NCI-H1436 (cell line): ENCODE measurements at regions not wholly inside any gene's neighbourhood (a gene's known extent, or its start where the extent isn't known, plus 50 kb on each side); places are given as distances from the start of the nearest gene placed in this dataset.

ENCODE experiments used
- DNase-seq: peaks from one replicate; lab custom pipeline; 2025; lab: John Stamatoyannopoulos, UW

DNA sequence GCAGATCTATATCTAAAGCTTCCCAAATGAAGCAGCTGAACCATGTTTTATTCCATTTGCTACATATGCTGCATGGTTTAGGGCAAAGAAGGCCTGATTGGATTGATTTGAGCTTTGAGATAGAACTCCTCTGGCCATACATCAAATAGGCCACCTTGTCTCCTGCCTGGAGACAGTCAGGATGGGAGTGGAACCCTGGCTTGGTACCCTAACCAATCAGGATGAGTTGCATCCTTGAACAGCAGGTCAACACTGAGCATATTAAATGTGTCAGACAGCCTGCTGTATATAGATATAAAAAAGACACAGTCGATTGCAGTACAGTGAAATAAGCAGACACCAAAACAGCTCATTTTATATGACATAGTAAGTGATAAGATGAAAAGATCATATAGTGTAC lies 291.7 kb downstream of the NUAK1 start:
- no peak for DNase-seq

GRCh38 chr12:105848286-105848685 lies 290.5 kb downstream of the NUAK1 start:
- no peak for DNase-seq

DNA sequence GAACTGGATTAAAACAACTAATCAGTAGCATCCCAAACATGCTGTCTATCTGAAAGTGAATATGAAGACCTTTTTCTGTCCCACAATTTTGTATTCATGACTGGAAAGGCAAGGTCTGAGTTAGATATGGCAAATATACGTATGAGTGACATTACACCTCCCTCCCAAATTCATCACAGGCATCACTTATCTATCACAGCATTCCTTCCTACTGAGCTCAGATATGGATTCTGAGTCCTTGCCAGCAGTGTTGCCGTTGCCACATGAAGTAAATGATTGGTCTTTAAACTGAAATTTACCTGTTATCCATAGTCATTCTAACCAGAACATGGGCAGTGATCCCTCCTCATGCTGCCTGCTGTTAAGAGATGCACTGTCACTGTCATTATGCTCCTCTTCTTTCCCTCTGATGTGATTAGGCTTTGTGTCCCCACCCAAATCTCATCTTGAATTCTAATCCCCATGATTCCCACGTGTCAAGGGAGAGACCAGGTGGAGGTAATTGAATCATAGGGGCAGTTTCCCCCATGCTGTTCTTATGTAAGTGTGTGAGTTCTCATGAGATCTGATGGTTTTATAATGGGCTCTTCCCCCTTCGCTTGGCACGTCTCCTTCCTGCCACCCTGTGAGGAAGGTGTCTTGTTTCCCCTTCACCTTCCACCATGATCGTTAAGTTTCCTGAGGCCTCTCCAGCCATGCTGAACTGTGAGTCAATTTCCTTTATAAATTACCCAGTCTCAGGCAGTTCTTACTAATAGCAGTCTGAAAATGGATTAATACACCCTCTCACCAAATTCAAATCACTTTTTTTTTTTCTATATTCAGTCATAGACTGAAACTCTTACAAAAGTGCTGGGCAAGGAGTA lies 288.4 kb downstream of the NUAK1 start:
- no peak for DNase-seq

DNA sequence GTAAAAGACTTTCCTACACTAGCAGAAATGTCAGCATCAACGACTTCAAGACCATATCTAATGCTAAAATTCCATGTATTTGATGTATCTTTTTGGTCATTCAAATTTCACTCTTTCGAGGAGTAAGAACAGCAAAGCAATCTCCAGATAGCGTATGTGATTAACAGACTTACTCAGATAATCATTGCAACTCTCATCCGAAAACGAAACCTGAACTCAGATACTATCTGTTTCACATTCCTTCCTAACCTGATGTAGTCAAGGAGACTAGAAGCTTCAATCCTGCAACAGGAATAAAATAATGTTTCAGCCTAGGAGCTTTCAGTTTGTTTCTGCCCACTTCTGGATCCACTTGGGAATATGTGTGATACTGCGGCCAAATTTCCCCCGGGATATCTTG lies 286.3 kb downstream of the NUAK1 start:
- DNase-seq, result no peak

GRCh38 chr12:105852951-105853350 lies 285.8 kb downstream of the NUAK1 start:
- no peak for DNase-seq

- no peak for DNase-seq
Measured at GRCh38 chr12:105854071-105854470, 284.7 kb downstream of the NUAK1 start.

GRCh38 chr12:105855361-105856047 lies 283.2 kb downstream of the NUAK1 start:
- DNase-seq, result no peak

GRCh38 chr12:105856048-105856405 lies 282.7 kb downstream of the NUAK1 start:
- no peak for DNase-seq

GRCh38 chr12:105858981-105859710 lies 279.6 kb downstream of the NUAK1 start:
- no peak for DNase-seq

DNA sequence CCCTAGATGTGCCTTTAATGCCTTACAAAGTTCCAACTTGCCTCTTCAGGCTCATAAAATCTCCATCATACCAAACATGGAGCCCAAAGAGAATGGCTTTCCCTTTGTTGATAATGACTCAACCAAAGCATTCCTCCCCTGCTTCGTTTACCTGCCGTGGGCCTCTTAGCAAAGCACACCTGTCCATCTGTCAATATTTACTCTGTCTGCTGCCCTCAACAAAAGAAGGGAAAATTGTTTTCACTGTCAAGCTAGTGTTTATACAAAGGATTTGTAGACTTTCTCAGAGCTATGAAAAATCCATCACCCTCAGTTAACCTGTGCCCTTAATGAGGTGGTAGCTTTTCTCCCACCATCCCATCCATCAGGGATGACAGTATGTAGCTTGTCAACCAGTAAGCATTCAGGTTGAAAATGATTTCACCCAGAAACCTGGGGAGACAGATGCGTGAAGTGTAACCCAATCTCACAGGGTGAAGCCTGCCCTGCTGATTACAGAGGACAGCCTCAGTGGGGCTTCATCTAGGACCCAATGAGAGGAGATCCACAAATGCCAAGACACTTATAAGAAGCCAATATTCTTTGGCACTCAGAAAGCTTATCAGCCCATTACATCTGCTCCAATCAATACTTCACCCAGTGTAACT lies 278.1 kb downstream of the NUAK1 start:
- peak; percentile 64 for DNase-seq

GRCh38 chr12:105861227-105861626 lies 277.5 kb downstream of the NUAK1 start:
- DNase-seq, result no peak

DNA sequence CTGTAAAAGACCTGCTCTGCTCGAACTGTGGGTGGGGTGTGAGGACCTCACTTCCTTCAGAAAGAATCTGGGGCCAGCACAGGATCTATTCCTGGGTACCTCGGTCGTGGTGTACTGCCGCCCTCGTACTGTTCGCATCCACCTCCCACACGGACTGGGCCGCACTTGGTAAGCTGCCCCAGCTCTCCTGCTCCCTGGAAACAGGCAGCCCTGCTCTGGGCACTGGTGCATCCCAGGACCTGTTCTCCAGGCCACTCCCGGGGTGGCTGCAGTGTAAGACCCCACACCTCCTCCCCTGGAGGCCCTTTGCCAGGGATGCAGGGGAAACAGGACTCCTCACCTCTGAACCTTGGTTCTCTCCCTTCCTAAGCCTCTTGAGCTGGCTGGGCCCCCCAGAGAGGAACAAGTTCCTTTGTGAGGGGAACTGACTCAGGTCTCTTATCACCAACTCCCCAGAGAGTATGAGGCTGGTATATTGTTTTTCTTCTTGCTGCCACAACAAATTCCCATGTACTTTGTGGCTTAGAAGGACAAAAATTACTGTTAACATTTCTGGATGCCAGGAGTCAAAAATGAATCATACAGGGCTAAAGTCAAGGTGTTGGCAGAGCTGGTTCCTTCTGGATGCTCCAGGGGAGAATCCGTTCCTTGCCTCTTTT lies 276.5 kb downstream of the NUAK1 start:
- no peak for DNase-seq

DNA sequence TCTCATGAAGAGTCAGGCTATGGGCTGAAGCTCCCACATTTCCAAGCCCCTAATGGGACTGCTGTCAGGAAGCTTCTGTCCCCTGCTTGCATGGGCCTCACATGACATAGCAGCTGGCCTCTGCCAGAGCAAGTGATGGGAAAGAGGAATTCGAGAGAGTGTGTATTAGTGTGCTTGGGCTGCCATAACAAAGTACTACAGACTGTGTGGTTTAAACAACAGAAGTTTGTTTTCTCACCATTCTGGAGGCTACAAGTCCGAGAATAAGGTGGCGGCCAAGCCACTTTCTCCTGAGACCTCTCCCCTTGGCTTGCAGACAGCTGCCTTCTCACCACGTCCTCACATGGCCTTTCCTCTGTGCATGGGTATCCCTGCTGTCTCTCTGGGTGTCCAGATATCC lies 274.4 kb downstream of the NUAK1 start:
- no peak for DNase-seq

DNA sequence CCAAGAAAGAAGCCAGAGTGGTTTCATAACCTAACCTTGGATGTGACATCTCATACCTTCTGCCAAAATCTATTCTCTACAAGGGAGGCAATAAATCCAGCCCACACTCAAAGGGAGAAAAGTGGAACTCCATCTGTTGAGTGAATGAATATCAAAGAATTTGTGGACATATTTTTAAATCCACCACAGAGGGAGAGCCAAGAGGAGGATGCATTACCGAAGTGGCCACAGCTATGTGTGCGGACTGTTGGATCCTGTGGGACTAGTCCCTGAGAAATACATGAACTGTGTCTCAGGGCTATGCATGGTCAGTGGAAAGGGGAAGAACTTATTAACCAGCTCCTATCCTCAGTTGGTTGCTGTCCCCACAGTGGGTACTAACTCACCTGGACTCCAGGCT lies 273.9 kb downstream of the NUAK1 start:
- DNase-seq, result no peak

DNA sequence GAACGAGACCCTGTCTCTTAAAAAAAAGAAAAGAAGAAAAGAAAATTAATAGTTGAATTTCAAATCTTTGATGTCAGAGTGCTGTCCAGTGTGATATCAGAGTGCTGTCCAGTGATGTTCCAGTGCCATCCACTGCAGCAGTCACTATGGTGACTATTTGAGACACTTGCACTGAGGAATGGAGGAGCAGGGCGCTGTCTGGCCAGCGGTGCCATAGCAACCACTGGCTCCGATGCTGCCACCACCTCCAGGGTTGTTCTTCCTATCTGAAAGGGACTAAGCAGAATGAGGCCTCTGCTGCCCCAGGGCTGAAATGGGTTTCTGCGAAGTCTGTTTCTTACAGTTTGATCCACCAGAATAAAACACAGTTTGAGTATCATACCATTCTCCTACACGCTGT lies 272.9 kb downstream of the NUAK1 start:
- no peak for DNase-seq

DNA sequence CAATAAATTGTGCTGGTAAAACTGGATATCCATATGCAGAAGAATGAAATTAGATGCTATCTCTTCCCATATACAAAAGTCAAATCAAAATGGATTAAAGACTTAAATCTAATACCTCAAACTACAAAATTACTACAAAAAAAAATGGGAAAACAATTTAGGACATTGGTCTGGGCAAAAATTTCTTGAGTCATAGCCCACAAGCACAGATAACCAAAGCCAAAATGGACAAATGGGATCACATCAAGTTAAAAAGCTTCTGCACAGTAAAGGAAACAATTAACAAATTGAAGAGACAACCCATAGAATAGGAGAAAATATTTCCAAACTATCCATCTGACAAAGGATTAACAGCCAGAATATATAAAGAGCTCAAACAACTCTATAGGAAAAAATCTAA lies 264.6 kb downstream of the NUAK1 start:
- no peak for DNase-seq

GRCh38 chr12:105876396-105876927 lies 262.3 kb downstream of the NUAK1 start:
- DNase-seq, result no peak

- no peak for DNase-seq
Measured at GRCh38 chr12:105878964-105879363, 259.8 kb downstream of the NUAK1 start.

GRCh38 chr12:105880824-105881388 lies 257.8 kb downstream of the NUAK1 start:
- DNase-seq, result no peak

DNA sequence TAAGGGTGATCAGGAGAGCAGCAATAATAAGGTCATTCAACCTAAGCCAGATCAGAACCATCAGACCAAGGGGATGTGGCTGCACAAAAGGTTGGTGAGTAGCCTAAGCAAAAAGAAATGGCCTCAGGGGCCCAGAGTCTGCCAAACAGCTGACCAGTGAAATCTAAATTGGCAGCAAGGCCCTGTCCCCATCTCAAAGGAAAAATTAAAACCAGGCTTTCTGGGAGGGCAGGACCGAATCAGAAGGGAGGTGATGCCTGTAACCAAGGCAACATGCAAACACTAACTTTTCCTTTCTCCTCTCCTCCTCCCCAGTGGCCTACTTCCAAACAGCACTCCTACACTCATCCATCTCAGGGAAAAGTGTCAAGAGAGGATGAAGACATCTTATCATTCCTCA lies 256.4 kb downstream of the NUAK1 start:
- no peak for DNase-seq

GRCh38 chr12:105887131-105887530 lies 251.6 kb downstream of the NUAK1 start:
- DNase-seq, result no peak
